Activated CD8-positive, alpha-beta T cell treated with anti-CD3 and anti-CD28 coated beads for 36 hours (primary cell): ENCODE measurements at regions not wholly inside any gene's neighbourhood (a gene's known extent, or its start where the extent isn't known, plus 50 kb on each side); places are given as distances from the start of the nearest gene placed in this dataset.

Source experiments
- ATAC-seq: fragments of 200-7000 bp; cut with Tn5 transposase; one replicate; pipeline ENCODE4 v1.10.0; 2021; ENCODE audit warnings: mild to moderate bottlenecking, moderate library complexity
- CTCF ChIA-PET: fragments of 350-600 bp; sonication (Branson Sonifier 250); formaldehyde crosslinking; loops from one replicate; lab custom pipeline; 2021; ENCODE audit warnings: antibody characterized with exemption; lab: Charles Lee
- POLR2A ChIA-PET: fragments of 350-600 bp; sonication (Branson Sonifier 250); formaldehyde crosslinking; loops from one replicate; lab custom pipeline; 2021; ENCODE audit warnings: antibody characterized with exemption; lab: Charles Lee
- DNase-seq: peaks from one replicate; pipeline ENCODE4 v3.0.0-alpha.2; 2020
- H3K27ac Mint-ChIP-seq: one replicate; pipeline ENCODE4 v1.8.0; 2021; ENCODE audit warnings: mild to moderate bottlenecking, mixed read lengths
- H3K27me3 Mint-ChIP-seq: one replicate; pipeline ENCODE4 v1.8.0; 2021; ENCODE audit warnings: mixed read lengths
- H3K36me3 Mint-ChIP-seq: one replicate; pipeline ENCODE4 v1.8.0; 2021; ENCODE audit warnings: low read depth, mixed read lengths
- H3K4me1 Mint-ChIP-seq: one replicate; pipeline ENCODE4 v1.8.0; 2021; ENCODE audit warnings: low read depth, mixed read lengths
- H3K4me3 Mint-ChIP-seq: one replicate; pipeline ENCODE4 v1.8.0; 2021; ENCODE audit warnings: mild to moderate bottlenecking, moderate library complexity, mixed read lengths
- H3K9me3 Mint-ChIP-seq: one replicate; pipeline ENCODE4 v1.8.0; 2021; ENCODE audit warnings: mixed read lengths
- CTCF ChIP-seq: fragments of 200-600 bp; IDR thresholded peaks from one replicate; pipeline ENCODE4 v1.8.0; 2022; ENCODE audit warnings: antibody characterized with exemption, mild to moderate bottlenecking
- intact Hi-C: fragments of 100-400 bp; cut with micrococcal nuclease; formaldehyde crosslinking; loops from one replicate; pipeline ENCODE4 v1.10.0; 2022

GRCh38 chr10:62715383-62715782 lies 89.1 kb upstream of the ADO start:
- Mint-ChIP-seq H3K4me3 (no peak overlapping the region), H3K27me3 (no peaks in the 10 kb centered on the region), H3K27ac (no peak overlapping the region), H3K4me1 (peaks cover 7% of the 10 kb centered on the region), H3K9me3 (peaks cover 5% of the 10 kb centered on the region), H3K36me3 (no peaks in the 10 kb centered on the region)
- TF ChIP-seq CTCF = no peak
- DNase-seq (no peak), ATAC-seq (peak; percentile 56)
- ChIA-PET CTCF (no interaction called here), POLR2A (no interaction called here)
- intact Hi-C loops = no loop called here

GRCh38 chr10:62718585-62718984 lies 85.9 kb upstream of the ADO start:
- H3K27me3 Mint-ChIP-seq = no peaks in the 10 kb centered on the region
- no peak overlapping the region for H3K4me3 Mint-ChIP-seq
- peaks cover 7% of the 10 kb centered on the region for H3K4me1 Mint-ChIP-seq
- intact Hi-C loops = no loop called here
- CTCF ChIA-PET = no interaction called here
- H3K27ac Mint-ChIP-seq = no peak overlapping the region
- POLR2A ChIA-PET = no interaction called here
- H3K36me3 Mint-ChIP-seq = no peaks in the 10 kb centered on the region
- no peak for TF ChIP-seq CTCF
- H3K9me3 Mint-ChIP-seq = no peaks in the 10 kb centered on the region
- DNase-seq (no peak), ATAC-seq (no peak)

GRCh38 chr10:62719061-62719460 lies 85.5 kb upstream of the ADO start:
- DNase-seq = no peak
- H3K4me1 Mint-ChIP-seq = peaks cover 7% of the 10 kb centered on the region
- no peak for TF ChIP-seq CTCF
- no peak overlapping the region for H3K27ac Mint-ChIP-seq
- CTCF ChIA-PET = no interaction called here
- no peaks in the 10 kb centered on the region for H3K9me3 Mint-ChIP-seq
- H3K36me3 Mint-ChIP-seq = no peaks in the 10 kb centered on the region
- H3K27me3 Mint-ChIP-seq = no peaks in the 10 kb centered on the region
- no peak for ATAC-seq
- intact Hi-C loops = no loop called here
- POLR2A ChIA-PET = no interaction called here
- no peak overlapping the region for H3K4me3 Mint-ChIP-seq

GRCh38 chr10:62721687-62722086 lies 82.8 kb upstream of the ADO start:
- no peaks in the 10 kb centered on the region for H3K27me3 Mint-ChIP-seq
- no peaks in the 10 kb centered on the region for H3K9me3 Mint-ChIP-seq
- no peaks in the 10 kb centered on the region for H3K36me3 Mint-ChIP-seq
- no peak overlapping the region for H3K27ac Mint-ChIP-seq
- no peak for ATAC-seq
- H3K4me1 Mint-ChIP-seq = peaks cover 21% of the 10 kb centered on the region
- intact Hi-C loops = no loop called here
- no peak for DNase-seq
- ChIA-PET CTCF (no interaction called here), POLR2A (no interaction called here)
- TF ChIP-seq CTCF = no peak
- H3K4me3 Mint-ChIP-seq = no peak overlapping the region

- Mint-ChIP-seq H3K36me3 (no peaks in the 10 kb centered on the region), H3K27ac (no peak overlapping the region), H3K4me1 (peaks cover 36% of the 10 kb centered on the region), H3K9me3 (peaks cover 1% of the 10 kb centered on the region), H3K4me3 (no peak overlapping the region), H3K27me3 (no peaks in the 10 kb centered on the region)
- intact Hi-C loops = no loop called here
- ATAC-seq (no peak), DNase-seq (no peak)
- ChIA-PET POLR2A (interaction anchor here (1.5 kb wide), 1 partner anchor 10 kb away, joined by 3 read pairs; no protein-coding TSS in a partner anchor), CTCF (no interaction called here)
- TF ChIP-seq CTCF = no peak
Observed at GRCh38 chr10:62723375-62723774, 81.1 kb upstream of the ADO start.
